ENCODE measurements at regions not wholly inside any gene's neighbourhood (a gene's known extent, or its start where the extent isn't known, plus 50 kb on each side); places are given as distances from the start of the nearest gene placed in this dataset.

DNA sequence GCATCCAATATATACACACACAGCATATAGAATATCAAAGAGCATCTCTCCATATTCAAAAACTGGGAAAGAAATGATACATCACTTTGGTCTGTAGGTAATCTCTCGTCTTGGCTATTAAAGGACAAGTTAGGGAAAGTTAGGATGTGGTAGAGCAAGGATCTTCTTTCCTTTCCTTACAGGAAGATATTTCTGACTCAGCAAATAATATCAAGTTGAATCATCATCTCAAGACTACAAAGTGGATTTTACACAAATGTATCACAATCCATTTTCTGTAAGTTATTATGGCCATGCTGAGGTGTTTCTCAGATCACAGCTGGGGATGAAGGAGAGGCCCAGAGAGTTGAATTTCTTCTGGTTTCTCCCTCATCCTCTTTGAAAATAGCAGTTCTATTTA is 651.7 kb upstream of the CCNG1 start:
- POLR2A ChIA-PET = no interaction called here
- no peaks in the 10 kb centered on the region for H4K20me1 ChIP-seq (replicated peaks; ENCODE audit: control insufficient read depth, extremely low read depth, insufficient read depth, low read length)
- dilution Hi-C loops (cut with MboI; ENCODE audit: extremely low pct_ligation_motif_present, low sequenced_read_pairs) = no loop called here

More for the DNA sequence above, 651.7 kb upstream of the CCNG1 start:
- Histone ChIP-seq H3K27me3 (ENCODE audit: control insufficient read depth in 2 of 2, insufficient read depth in 2 of 2, low read length in 2 of 2) (no peaks in the 10 kb centered on the region), H3K4me3 (replicated peaks in 1 of 3; ENCODE audit: insufficient read depth in 1 of 3, low read depth in 1 of 3, low read length in 3 of 3) (no peak overlapping the region), H3K9me1 (replicated peaks; ENCODE audit: control insufficient read depth, extremely low read depth, insufficient read depth, low read length) (no peaks in the 10 kb centered on the region), H3K4me1 (ENCODE audit: control insufficient read depth, extremely low read depth, insufficient read depth, low read length) (no peaks in the 10 kb centered on the region), H2AFZ (ENCODE audit: low read depth, low read length) (no peak overlapping the region), H3K36me3 (ENCODE audit: control insufficient read depth in 2 of 2, extremely low read depth in 1 of 2, insufficient read depth in 2 of 2, low read length in 2 of 2) (no peaks in the 10 kb centered on the region), H3K9me3 (replicated peaks; ENCODE audit: control insufficient read depth, insufficient read depth, low read length) (no peaks in the 10 kb centered on the region), H3K9ac (replicated peaks; ENCODE audit: extremely low read depth, insufficient read depth, low read length) (no peak overlapping the region), H3K27ac (ENCODE audit: insufficient read depth, low read depth, low read length) (no peak overlapping the region), H3K4me2 (ENCODE audit: insufficient read depth, low read length) (no peak overlapping the region), H3K79me2 (ENCODE audit: control insufficient read depth, insufficient read depth, low read length) (no peaks in the 10 kb centered on the region)
- no TSS peak for BruUV-seq (replicated peaks)
- DNase-seq (ENCODE audit: low read depth, low spot score) (no peak), FAIRE-seq (no peak)
- CTCF ChIA-PET = no interaction called here
- TF ChIP-seq GATA2 (IDR thresholded peaks at IDR 0.05; ENCODE audit: insufficient read depth, insufficient read length, low read depth, low read length) = no peak
- TF ChIP-seq MYC (IDR thresholded peaks at IDR 0.05; ENCODE audit: low read depth, low read length) = no peak
- TF ChIP-seq POLR2AphosphoS5 (IDR thresholded peaks at IDR 0.05; ENCODE audit: insufficient read depth, low read depth, low read length) = no peak
- no peak for TF ChIP-seq EZH2 (IDR thresholded peaks at IDR 0.05; ENCODE audit: borderline replicate concordance, low read depth, low read length, severe bottlenecking)
- TF ChIP-seq MAX (IDR thresholded peaks at IDR 0.05; ENCODE audit: insufficient read depth, insufficient read length) = no peak
- no peak for TF ChIP-seq FOS (IDR thresholded peaks at IDR 0.05; ENCODE audit: borderline replicate concordance, insufficient read depth, low read length)
- TF ChIP-seq POLR2A (IDR thresholded peaks at IDR 0.05; ENCODE audit: low read depth, low read length) = no peak
- no peak for TF ChIP-seq JUN (IDR thresholded peaks at IDR 0.05; ENCODE audit: borderline replicate concordance, insufficient read depth, insufficient read length, low read depth)
- TF ChIP-seq CTCF (IDR thresholded peaks at IDR 0.05; ENCODE audit: extremely low read depth in 1 of 2, insufficient read depth in 1 of 2, low read depth in 1 of 2, low read length in 2 of 2) = no peak
- intact Hi-C loops (cut with micrococcal nuclease) = no loop called here

All from endothelial cell of umbilical vein (primary cell).